ENCODE measurements at regions not wholly inside any gene's neighbourhood (a gene's known extent, or its start where the extent isn't known, plus 50 kb on each side); places are given as distances from the start of the nearest gene placed in this dataset.

DNA sequence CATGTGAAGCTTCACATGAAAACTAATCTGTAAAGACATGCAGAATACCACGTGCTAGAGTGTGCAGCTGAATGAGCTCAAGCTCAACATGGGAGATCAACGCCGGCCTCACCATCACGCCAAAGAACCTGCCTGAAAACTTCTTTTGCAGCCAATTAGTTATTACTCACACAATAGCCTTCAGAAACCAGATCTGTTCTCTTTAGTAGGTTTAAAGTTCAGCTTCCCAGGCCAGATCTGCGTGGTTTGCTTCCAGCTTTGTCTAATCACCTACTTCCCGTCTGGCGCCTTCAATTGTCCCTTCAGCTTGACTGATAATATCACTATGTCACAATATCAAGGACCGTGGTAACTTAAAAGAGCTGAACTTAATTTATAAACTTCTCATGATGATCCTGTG, 68.0 kb upstream of the ZNF236 start:
- no peaks in the 10 kb centered on the region for H3K27me3 Mint-ChIP-seq (ENCODE audit: low read depth)
- ATAC-seq = no peak
- ChIA-PET CTCF (no interaction called here), POLR2A (no interaction called here)
- H3K36me3 Mint-ChIP-seq = peaks cover 14% of the 10 kb centered on the region
- peaks cover 30% of the 10 kb centered on the region for H3K9me3 Mint-ChIP-seq
- no peak overlapping the region for H3K4me3 Mint-ChIP-seq
- no peaks in the 10 kb centered on the region for H3K4me1 Mint-ChIP-seq
- no peak overlapping the region for H3K27ac Mint-ChIP-seq
- no peak for DNase-seq (ENCODE audit: low spot score)
- TF ChIP-seq, protein P1, sequence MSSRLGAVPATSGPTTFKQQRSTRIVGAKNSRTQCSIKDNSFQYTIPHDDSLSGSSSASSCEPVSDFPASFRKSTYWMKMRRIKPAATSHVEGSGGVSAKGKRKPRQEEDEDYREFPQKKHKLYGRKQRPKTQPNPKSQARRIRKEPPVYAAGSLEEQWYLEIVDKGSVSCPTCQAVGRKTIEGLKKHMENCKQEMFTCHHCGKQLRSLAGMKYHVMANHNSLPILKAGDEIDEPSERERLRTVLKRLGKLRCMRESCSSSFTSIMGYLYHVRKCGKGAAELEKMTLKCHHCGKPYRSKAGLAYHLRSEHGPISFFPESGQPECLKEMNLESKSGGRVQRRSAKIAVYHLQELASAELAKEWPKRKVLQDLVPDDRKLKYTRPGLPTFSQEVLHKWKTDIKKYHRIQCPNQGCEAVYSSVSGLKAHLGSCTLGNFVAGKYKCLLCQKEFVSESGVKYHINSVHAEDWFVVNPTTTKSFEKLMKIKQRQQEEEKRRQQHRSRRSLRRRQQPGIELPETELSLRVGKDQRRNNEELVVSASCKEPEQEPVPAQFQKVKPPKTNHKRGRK (CRISPR knock-in tag; IDR thresholded peaks at IDR 0.05; ENCODE audit: borderline replicate concordance) = no peak
- TF ChIP-seq GABPB1 (CRISPR knock-in tag; IDR thresholded peaks at IDR 0.05) (no peak), ZNF121 (CRISPR knock-in tag; IDR thresholded peaks at IDR 0.05) (no peak), GRHL2 (CRISPR knock-in tag; IDR thresholded peaks at IDR 0.05; ENCODE audit: insufficient replicate concordance, severe bottlenecking) (no peak), ATF1 (CRISPR knock-in tag; IDR thresholded peaks at IDR 0.05) (no peak)
- TF ChIP-seq, protein P2, sequence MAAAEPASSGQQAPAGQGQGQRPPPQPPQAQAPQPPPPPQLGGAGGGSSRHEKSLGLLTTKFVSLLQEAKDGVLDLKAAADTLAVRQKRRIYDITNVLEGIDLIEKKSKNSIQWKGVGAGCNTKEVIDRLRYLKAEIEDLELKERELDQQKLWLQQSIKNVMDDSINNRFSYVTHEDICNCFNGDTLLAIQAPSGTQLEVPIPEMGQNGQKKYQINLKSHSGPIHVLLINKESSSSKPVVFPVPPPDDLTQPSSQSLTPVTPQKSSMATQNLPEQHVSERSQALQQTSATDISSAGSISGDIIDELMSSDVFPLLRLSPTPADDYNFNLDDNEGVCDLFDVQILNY (CRISPR knock-in tag; IDR thresholded peaks at IDR 0.05) = no peak
- TF ChIP-seq, protein P3, sequence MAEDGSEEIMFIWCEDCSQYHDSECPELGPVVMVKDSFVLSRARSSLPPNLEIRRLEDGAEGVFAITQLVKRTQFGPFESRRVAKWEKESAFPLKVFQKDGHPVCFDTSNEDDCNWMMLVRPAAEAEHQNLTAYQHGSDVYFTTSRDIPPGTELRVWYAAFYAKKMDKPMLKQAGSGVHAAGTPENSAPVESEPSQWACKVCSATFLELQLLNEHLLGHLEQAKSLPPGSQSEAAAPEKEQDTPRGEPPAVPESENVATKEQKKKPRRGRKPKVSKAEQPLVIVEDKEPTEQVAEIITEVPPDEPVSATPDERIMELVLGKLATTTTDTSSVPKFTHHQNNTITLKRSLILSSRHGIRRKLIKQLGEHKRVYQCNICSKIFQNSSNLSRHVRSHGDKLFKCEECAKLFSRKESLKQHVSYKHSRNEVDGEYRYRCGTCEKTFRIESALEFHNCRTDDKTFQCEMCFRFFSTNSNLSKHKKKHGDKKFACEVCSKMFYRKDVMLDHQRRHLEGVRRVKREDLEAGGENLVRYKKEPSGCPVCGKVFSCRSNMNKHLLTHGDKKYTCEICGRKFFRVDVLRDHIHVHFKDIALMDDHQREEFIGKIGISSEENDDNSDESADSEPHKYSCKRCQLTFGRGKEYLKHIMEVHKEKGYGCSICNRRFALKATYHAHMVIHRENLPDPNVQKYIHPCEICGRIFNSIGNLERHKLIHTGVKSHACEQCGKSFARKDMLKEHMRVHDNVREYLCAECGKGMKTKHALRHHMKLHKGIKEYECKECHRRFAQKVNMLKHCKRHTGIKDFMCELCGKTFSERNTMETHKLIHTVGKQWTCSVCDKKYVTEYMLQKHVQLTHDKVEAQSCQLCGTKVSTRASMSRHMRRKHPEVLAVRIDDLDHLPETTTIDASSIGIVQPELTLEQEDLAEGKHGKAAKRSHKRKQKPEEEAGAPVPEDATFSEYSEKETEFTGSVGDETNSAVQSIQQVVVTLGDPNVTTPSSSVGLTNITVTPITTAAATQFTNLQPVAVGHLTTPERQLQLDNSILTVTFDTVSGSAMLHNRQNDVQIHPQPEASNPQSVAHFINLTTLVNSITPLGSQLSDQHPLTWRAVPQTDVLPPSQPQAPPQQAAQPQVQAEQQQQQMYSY (CRISPR knock-in tag; IDR thresholded peaks at IDR 0.05) = no peak
- TF ChIP-seq, protein P4, sequence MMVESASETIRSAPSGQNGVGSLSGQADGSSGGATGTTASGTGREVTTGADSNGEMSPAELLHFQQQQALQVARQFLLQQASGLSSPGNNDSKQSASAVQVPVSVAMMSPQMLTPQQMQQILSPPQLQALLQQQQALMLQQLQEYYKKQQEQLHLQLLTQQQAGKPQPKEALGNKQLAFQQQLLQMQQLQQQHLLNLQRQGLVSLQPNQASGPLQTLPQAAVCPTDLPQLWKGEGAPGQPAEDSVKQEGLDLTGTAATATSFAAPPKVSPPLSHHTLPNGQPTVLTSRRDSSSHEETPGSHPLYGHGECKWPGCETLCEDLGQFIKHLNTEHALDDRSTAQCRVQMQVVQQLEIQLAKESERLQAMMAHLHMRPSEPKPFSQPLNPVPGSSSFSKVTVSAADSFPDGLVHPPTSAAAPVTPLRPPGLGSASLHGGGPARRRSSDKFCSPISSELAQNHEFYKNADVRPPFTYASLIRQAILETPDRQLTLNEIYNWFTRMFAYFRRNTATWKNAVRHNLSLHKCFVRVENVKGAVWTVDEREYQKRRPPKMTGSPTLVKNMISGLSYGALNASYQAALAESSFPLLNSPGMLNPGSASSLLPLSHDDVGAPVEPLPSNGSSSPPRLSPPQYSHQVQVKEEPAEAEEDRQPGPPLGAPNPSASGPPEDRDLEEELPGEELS (CRISPR knock-in tag; IDR thresholded peaks at IDR 0.05) = no peak

DNA sequence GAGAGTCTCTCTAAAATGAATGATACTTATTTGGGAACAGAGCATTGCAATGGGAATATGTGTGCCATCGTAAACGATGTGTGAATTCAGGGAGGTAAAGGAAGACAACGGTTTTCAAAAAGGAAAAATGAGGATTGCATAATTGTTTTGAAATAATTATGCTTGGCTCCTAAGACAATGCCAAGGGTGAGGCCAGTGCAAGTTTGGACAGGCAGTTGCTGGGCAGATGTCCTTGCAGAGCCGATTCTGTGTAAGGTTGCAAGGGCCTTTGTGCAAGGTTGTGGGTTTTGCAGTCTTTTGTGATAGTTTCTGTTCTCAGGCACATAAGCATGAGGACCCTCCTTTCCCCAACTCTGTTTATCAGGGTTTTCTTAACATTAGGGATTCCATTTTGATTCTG, 70.0 kb upstream of the ZNF236 start:
- CTCF ChIA-PET = no interaction called here

More for the DNA sequence above, 70.0 kb upstream of the ZNF236 start:
- no peak for DNase-seq (ENCODE audit: low spot score)
- TF ChIP-seq, protein P5, sequence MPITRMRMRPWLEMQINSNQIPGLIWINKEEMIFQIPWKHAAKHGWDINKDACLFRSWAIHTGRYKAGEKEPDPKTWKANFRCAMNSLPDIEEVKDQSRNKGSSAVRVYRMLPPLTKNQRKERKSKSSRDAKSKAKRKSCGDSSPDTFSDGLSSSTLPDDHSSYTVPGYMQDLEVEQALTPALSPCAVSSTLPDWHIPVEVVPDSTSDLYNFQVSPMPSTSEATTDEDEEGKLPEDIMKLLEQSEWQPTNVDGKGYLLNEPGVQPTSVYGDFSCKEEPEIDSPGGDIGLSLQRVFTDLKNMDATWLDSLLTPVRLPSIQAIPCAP (CRISPR knock-in tag; IDR thresholded peaks at IDR 0.05) = no peak
- no peak for TF ChIP-seq ZNF263 (CRISPR knock-in tag; IDR thresholded peaks at IDR 0.05; ENCODE audit: low read depth)
- TF ChIP-seq FOXP1 (CRISPR knock-in tag; IDR thresholded peaks at IDR 0.05; ENCODE audit: borderline replicate concordance) = no peak
- TF ChIP-seq FOXK1 (CRISPR knock-in tag; IDR thresholded peaks at IDR 0.05) = no peak
- no peak for TF ChIP-seq SP1 (CRISPR knock-in tag; conservative IDR thresholded peaks at IDR 0.05)
- no peak for TF ChIP-seq GTF2I (CRISPR knock-in tag; conservative IDR thresholded peaks at IDR 0.05)
- no peak for TF ChIP-seq GRHL2 (CRISPR knock-in tag; IDR thresholded peaks at IDR 0.05; ENCODE audit: insufficient replicate concordance, severe bottlenecking)
- TF ChIP-seq NR3C1 (CRISPR knock-in tag; conservative IDR thresholded peaks at IDR 0.05; ENCODE audit: low read depth) = no peak
- no peak for TF ChIP-seq ZNF416 (CRISPR knock-in tag; IDR thresholded peaks at IDR 0.05)
- TF ChIP-seq, protein P6, sequence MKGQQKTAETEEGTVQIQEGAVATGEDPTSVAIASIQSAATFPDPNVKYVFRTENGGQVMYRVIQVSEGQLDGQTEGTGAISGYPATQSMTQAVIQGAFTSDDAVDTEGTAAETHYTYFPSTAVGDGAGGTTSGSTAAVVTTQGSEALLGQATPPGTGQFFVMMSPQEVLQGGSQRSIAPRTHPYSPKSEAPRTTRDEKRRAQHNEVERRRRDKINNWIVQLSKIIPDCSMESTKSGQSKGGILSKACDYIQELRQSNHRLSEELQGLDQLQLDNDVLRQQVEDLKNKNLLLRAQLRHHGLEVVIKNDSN (CRISPR knock-in tag; IDR thresholded peaks at IDR 0.05) = no peak
- no peak for TF ChIP-seq CBFB (CRISPR knock-in tag; IDR thresholded peaks at IDR 0.05; ENCODE audit: low read depth)
- TF ChIP-seq, protein P1 (CRISPR knock-in tag; IDR thresholded peaks at IDR 0.05; ENCODE audit: borderline replicate concordance) = no peak
- TF ChIP-seq, protein P7, sequence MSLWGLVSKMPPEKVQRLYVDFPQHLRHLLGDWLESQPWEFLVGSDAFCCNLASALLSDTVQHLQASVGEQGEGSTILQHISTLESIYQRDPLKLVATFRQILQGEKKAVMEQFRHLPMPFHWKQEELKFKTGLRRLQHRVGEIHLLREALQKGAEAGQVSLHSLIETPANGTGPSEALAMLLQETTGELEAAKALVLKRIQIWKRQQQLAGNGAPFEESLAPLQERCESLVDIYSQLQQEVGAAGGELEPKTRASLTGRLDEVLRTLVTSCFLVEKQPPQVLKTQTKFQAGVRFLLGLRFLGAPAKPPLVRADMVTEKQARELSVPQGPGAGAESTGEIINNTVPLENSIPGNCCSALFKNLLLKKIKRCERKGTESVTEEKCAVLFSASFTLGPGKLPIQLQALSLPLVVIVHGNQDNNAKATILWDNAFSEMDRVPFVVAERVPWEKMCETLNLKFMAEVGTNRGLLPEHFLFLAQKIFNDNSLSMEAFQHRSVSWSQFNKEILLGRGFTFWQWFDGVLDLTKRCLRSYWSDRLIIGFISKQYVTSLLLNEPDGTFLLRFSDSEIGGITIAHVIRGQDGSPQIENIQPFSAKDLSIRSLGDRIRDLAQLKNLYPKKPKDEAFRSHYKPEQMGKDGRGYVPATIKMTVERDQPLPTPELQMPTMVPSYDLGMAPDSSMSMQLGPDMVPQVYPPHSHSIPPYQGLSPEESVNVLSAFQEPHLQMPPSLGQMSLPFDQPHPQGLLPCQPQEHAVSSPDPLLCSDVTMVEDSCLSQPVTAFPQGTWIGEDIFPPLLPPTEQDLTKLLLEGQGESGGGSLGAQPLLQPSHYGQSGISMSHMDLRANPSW (CRISPR knock-in tag; conservative IDR thresholded peaks at IDR 0.05; ENCODE audit: low read depth) = no peak
- Mint-ChIP-seq H3K36me3 (peaks cover 30% of the 10 kb centered on the region), H3K9me3 (peaks cover 45% of the 10 kb centered on the region), H3K27me3 (ENCODE audit: low read depth) (peaks cover 4% of the 10 kb centered on the region), H3K4me3 (no peak overlapping the region), H3K27ac (no peak overlapping the region), H3K4me1 (no peaks in the 10 kb centered on the region)
- POLR2A ChIA-PET = no interaction called here
- no peak for ATAC-seq
